HCT116 (cell line): ENCODE measurements at regions not wholly inside any gene's neighbourhood (a gene's known extent, or its start where the extent isn't known, plus 50 kb on each side); places are given as distances from the start of the nearest gene placed in this dataset.
"Not testable (repeated sequence)": the region's sequence is repeated elsewhere in the genome, so short reads cannot be mapped to it uniquely, and the experiment has no call there.

Experiments
- ATAC-seq: fragments of 200-7000 bp; cut with Tn5 transposase; 2 replicates; pipeline ENCODE4 v1.9.1; 2020; ENCODE audit warnings: mild to moderate bottlenecking, moderate library complexity
- BruUV-seq: library from RNA; stranded (reverse); fragments of 400-500 nt; replicated peaks from 2 replicates; lab custom pipeline; 2021; lab: Mats Ljungman, UMichigan
- CTCF ChIA-PET: fragments of 300-600 bp; sonication (Branson Sonifier 250); formaldehyde crosslinking; loops from one replicate; lab custom pipeline; 2021; ENCODE audit warnings: antibody characterized with exemption; lab: Charles Lee
- POLR2A ChIA-PET: fragments of 300-600, 350-600 bp; sonication (Branson Sonifier 250); formaldehyde crosslinking; loops from one replicate; lab custom pipeline; 2021; ENCODE audit warnings: antibody characterized with exemption; lab: Charles Lee
- RAD21 ChIA-PET, 2 experiments: fragments of 300-600 bp; sonication (Branson Sonifier 250); formaldehyde crosslinking; loops; one replicate each; lab custom pipeline; 2023; ENCODE audit warnings: low total read pairs in 2 of 2; ENCODE audit not compliant: uncharacterized antibody in 2 of 2, unreplicated experiment in 2 of 2, low non-redundant PET in 1 of 2; lab: Charles Lee
- DNase-seq: peaks from one replicate; pipeline ENCODE4 v3.0.0-alpha.2; 2010; ENCODE audit warnings: low read depth, low spot score
- H2AFZ ChIP-seq: fragments of 200-600 bp; shearing (Covaris generic), sonication (generic); 2 replicates; pipeline ENCODE4 v1.6.1; 2017; ENCODE audit warnings: low read depth, mixed run types, mixed read lengths, antibody characterized with exemption, low read length; ENCODE audit not compliant: poor library complexity, severe bottlenecking
- H3K27ac ChIP-seq: 2 replicates; pipeline ENCODE4 v1.5.1; 2012; ENCODE audit warnings: low read depth, low read length
- H3K27me3 ChIP-seq: fragments of 200-600 bp; sonication (generic); 2 replicates; pipeline ENCODE4 v1.6.1; 2016; ENCODE audit warnings: mixed run types, low read length, mixed read lengths; ENCODE audit not compliant: insufficient read depth
- H3K36me3 ChIP-seq, 2 experiments: fragments of 200-500 bp in 1 of 2; fragments of 200-600 bp in 1 of 2; sonication (Bioruptor generic) in 1 of 2; sonication (generic) in 1 of 2; 2 replicates each; pipeline versions ENCODE4 v1.5.1 to v1.6.1; 2014 to 2016; ENCODE audit warnings: low read length in 2 of 2, inconsistent platforms in 1 of 2, mixed read lengths in 1 of 2, mixed run types in 1 of 2; ENCODE audit not compliant: insufficient read depth in 2 of 2, control insufficient read depth in 1 of 2
- H3K4me1 ChIP-seq, 2 experiments: fragments of 200-600 bp in 1 of 2; sonication (generic) in 1 of 2; 2 replicates each; pipeline versions ENCODE4 v1.5.1 to v1.6.1; 2012 to 2017; ENCODE audit warnings: low read length in 2 of 2, inconsistent platforms in 1 of 2, mild to moderate bottlenecking in 1 of 2, mixed read lengths in 1 of 2, mixed run types in 1 of 2, moderate library complexity in 1 of 2; ENCODE audit not compliant: insufficient read depth in 2 of 2, control insufficient read depth in 1 of 2
- H3K4me2 ChIP-seq: fragments of 200-600 bp; sonication (generic); 2 replicates; pipeline ENCODE4 v1.6.1; 2017; ENCODE audit warnings: mixed run types, low read length, mixed read lengths
- H3K4me3 ChIP-seq, 2 experiments: fragments of 200-600 bp in 1 of 2; sonication (generic) in 1 of 2; replicated peaks in 1 of 2; 2 replicates each; pipeline ENCODE4 v1.5.1; 2011 to 2016; ENCODE audit warnings: low read length in 2 of 2, control low read depth in 1 of 2, low read depth in 1 of 2, mild to moderate bottlenecking in 1 of 2, mixed read lengths in 1 of 2, mixed run types in 1 of 2
- H3K79me2 ChIP-seq: fragments of 200-600 bp; sonication (generic); 2 replicates; pipeline ENCODE4 v1.6.1; 2017; ENCODE audit warnings: mild to moderate bottlenecking, mixed run types, low read length, moderate library complexity, mixed read lengths; ENCODE audit not compliant: insufficient read depth
- H3K9ac ChIP-seq: fragments of 200-600 bp; sonication (generic); 2 replicates; pipeline ENCODE4 v1.6.1; 2016; ENCODE audit warnings: low read length, mixed read lengths
- H3K9me2 ChIP-seq: fragments of 200-600 bp; sonication (generic), shearing (Covaris generic); 2 replicates; pipeline ENCODE4 v1.6.1; 2017; ENCODE audit warnings: mixed run types, mild to moderate bottlenecking, moderate library complexity; ENCODE audit not compliant: insufficient read depth
- H3K9me3 ChIP-seq, 2 experiments: fragments of 200-500 bp in 1 of 2; fragments of 200-600 bp in 1 of 2; sonication (Bioruptor generic) in 1 of 2; sonication (generic) in 1 of 2; 2 replicates each; pipeline ENCODE4 v1.6.1; 2014 to 2017; ENCODE audit warnings: low read length in 2 of 2, mixed read lengths in 2 of 2, inconsistent platforms in 1 of 2, low read depth in 1 of 2, mild to moderate bottlenecking in 1 of 2, mixed run types in 1 of 2, moderate library complexity in 1 of 2; ENCODE audit not compliant: control insufficient read depth in 1 of 2, insufficient read depth in 1 of 2
- H4K20me1 ChIP-seq: fragments of 200-600 bp; sonication (generic), shearing (Covaris generic); 2 replicates; pipeline ENCODE4 v1.6.1; 2017; ENCODE audit warnings: mixed run types, mild to moderate bottlenecking, moderate library complexity; ENCODE audit not compliant: insufficient read depth
- CBX3 ChIP-seq: IDR thresholded peaks from 2 replicates; pipeline ENCODE4 v1.6.1; 2012; ENCODE audit warnings: low read depth
- CEBPB ChIP-seq: IDR thresholded peaks from 2 replicates; pipeline ENCODE4 v1.6.1; 2012; ENCODE audit warnings: low read depth
- EGR1 ChIP-seq: IDR thresholded peaks from 2 replicates; pipeline ENCODE4 v1.6.1; 2012; ENCODE audit warnings: low read depth
- ELF1 ChIP-seq: IDR thresholded peaks from 2 replicates; pipeline ENCODE4 v1.6.1; 2012; ENCODE audit warnings: low read depth, borderline replicate concordance
- JUND ChIP-seq: IDR thresholded peaks from 2 replicates; pipeline ENCODE4 v1.6.1; 2012
- RAD21 ChIP-seq: IDR thresholded peaks from 2 replicates; pipeline ENCODE4 v1.6.1; 2012; ENCODE audit warnings: low read depth, mild to moderate bottlenecking
- SIN3A ChIP-seq: IDR thresholded peaks from 2 replicates; pipeline ENCODE4 v1.6.1; 2012; ENCODE audit warnings: low read depth
- SP1 ChIP-seq: IDR thresholded peaks from 2 replicates; pipeline ENCODE4 v1.6.1; 2012; ENCODE audit warnings: low read depth
- SRF ChIP-seq: IDR thresholded peaks from 2 replicates; pipeline ENCODE4 v1.6.1; 2012; ENCODE audit warnings: low read depth
- TCF7L2 ChIP-seq: IDR thresholded peaks from 2 replicates; pipeline ENCODE4 v1.7.0; 2011; ENCODE audit warnings: borderline replicate concordance, inconsistent platforms; ENCODE audit not compliant: insufficient read depth, insufficient read length; ENCODE audit errors: extremely low read depth
- YY1 ChIP-seq: IDR thresholded peaks from 2 replicates; pipeline ENCODE4 v1.6.1; 2011; ENCODE audit warnings: low read length, low read depth, moderate library complexity, mild to moderate bottlenecking; ENCODE audit not compliant: insufficient replicate concordance; ENCODE audit errors: extremely low read depth
- ZFX ChIP-seq: fragments of 450-650 bp; IDR thresholded peaks from 2 replicates; pipeline ENCODE4 v1.6.1; 2017
- ZNF274 ChIP-seq: fragments of 200-500 bp; sonication (Bioruptor generic); IDR thresholded peaks from 2 replicates; pipeline ENCODE4 v1.6.1; 2014; ENCODE audit warnings: mild to moderate bottlenecking, low read depth, low read length, inconsistent platforms
- intact Hi-C: fragments of 100-400 bp; cut with micrococcal nuclease; formaldehyde crosslinking; loops from 2 replicates; pipeline ENCODE4 v1.10.0; 2022
- TF ChIP-seq, protein P1 (sequence below): IDR thresholded peaks from 2 replicates; pipeline ENCODE4 v1.6.1; 2012; ENCODE audit warnings: low read depth
- TF ChIP-seq, protein P2 (sequence below): IDR thresholded peaks from 2 replicates; pipeline ENCODE4 v1.6.1; 2011; ENCODE audit warnings: mild to moderate bottlenecking, low read length, moderate library complexity; ENCODE audit not compliant: insufficient replicate concordance; ENCODE audit errors: extremely low read depth
- TF ChIP-seq, protein P3 (sequence below): IDR thresholded peaks from 2 replicates; pipeline ENCODE4 v1.6.1; 2012

DNA sequence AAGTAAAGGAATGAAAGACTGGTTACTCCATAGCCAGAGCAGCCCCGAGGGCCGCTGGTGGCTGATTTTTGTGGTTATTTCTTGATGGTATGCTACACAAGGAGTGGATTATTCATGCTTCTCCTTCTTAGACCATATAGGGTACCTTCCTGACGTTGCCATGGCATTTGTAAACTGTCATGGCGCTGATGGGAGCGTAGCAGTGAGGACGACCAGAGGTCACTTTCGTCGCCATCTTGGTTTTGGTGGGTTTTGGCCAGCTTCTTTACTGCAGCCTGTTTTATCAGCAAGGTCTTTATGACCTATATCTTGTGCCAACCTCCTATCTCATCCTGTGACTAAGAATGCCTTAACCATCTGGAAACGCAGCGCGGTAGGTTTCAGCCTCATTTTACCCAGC lies 1187.6 kb upstream of the AUTS2 start:
- intact Hi-C loops, POLR2A ChIA-PET, BruUV-seq: not testable (repeated sequence)

DNA sequence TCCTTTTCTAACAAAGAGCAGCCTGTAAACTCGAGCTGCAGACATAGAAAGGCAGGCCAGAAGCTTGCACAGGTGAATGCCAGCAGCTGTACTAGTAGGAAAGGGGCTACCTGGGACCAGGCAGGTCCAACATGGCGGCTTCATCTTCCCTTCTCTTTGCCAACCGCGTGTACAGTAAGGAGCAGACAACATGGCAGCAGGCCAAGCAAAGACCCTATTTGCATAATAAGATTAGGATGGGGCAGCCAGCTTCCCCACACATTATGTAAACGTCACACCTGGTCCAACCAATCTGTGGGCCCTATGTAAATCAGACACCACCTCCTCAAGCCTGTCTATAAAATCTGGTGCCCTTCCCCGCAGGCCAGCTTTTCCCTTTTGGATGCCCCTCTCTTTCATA lies 1186.5 kb upstream of the AUTS2 start:
- Histone ChIP-seq H3K4me3 (no peak overlapping the region), H4K20me1 (no peaks in the 10 kb centered on the region), H3K36me3 (no peaks in the 10 kb centered on the region), H3K4me1 (no peaks in the 10 kb centered on the region), H3K79me2 (no peaks in the 10 kb centered on the region), H3K27me3 (no peaks in the 10 kb centered on the region), H2AFZ (no peak overlapping the region), H3K9ac (no peak overlapping the region), H3K9me3 (peaks cover 3 to 9% of the 10 kb centered on the region in 2 experiments; a peak in 2 of 4 replicates), H3K4me2 (no peak overlapping the region), H3K27ac (no peak overlapping the region), H3K9me2 (no peaks in the 10 kb centered on the region)
- ChIA-PET CTCF (no interaction called here), POLR2A (no interaction called here), RAD21 (no interaction called here)
- ATAC-seq, result no peak
- TF ChIP-seq TCF7L2 (no peak), CEBPB (no peak), ZFX (no peak), YY1 (no peak), SIN3A (no peak), JUND (no peak), SRF (no peak), SP1 (no peak), RAD21 (no peak), CBX3 (no peak), ZNF274 (no peak), ELF1 (no peak), EGR1 (no peak)
- TF ChIP-seq, protein P1, sequence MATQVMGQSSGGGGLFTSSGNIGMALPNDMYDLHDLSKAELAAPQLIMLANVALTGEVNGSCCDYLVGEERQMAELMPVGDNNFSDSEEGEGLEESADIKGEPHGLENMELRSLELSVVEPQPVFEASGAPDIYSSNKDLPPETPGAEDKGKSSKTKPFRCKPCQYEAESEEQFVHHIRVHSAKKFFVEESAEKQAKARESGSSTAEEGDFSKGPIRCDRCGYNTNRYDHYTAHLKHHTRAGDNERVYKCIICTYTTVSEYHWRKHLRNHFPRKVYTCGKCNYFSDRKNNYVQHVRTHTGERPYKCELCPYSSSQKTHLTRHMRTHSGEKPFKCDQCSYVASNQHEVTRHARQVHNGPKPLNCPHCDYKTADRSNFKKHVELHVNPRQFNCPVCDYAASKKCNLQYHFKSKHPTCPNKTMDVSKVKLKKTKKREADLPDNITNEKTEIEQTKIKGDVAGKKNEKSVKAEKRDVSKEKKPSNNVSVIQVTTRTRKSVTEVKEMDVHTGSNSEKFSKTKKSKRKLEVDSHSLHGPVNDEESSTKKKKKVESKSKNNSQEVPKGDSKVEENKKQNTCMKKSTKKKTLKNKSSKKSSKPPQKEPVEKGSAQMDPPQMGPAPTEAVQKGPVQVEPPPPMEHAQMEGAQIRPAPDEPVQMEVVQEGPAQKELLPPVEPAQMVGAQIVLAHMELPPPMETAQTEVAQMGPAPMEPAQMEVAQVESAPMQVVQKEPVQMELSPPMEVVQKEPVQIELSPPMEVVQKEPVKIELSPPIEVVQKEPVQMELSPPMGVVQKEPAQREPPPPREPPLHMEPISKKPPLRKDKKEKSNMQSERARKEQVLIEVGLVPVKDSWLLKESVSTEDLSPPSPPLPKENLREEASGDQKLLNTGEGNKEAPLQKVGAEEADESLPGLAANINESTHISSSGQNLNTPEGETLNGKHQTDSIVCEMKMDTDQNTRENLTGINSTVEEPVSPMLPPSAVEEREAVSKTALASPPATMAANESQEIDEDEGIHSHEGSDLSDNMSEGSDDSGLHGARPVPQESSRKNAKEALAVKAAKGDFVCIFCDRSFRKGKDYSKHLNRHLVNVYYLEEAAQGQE, result no peak
- TF ChIP-seq, protein P2, sequence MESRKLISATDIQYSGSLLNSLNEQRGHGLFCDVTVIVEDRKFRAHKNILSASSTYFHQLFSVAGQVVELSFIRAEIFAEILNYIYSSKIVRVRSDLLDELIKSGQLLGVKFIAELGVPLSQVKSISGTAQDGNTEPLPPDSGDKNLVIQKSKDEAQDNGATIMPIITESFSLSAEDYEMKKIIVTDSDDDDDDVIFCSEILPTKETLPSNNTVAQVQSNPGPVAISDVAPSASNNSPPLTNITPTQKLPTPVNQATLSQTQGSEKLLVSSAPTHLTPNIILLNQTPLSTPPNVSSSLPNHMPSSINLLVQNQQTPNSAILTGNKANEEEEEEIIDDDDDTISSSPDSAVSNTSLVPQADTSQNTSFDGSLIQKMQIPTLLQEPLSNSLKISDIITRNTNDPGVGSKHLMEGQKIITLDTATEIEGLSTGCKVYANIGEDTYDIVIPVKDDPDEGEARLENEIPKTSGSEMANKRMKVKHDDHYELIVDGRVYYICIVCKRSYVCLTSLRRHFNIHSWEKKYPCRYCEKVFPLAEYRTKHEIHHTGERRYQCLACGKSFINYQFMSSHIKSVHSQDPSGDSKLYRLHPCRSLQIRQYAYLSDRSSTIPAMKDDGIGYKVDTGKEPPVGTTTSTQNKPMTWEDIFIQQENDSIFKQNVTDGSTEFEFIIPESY, result no peak
- TF ChIP-seq, protein P3, sequence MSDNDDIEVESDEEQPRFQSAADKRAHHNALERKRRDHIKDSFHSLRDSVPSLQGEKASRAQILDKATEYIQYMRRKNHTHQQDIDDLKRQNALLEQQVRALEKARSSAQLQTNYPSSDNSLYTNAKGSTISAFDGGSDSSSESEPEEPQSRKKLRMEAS, result no peak
- intact Hi-C loops, result no loop called here
- DNase-seq, result no peak
- BruUV-seq, result no TSS peak

More for the DNA sequence above, 1187.6 kb upstream of the AUTS2 start:
- H3K9me2 ChIP-seq, CTCF ChIA-PET, ATAC-seq, RAD21 ChIA-PET, H3K4me1 ChIP-seq, H3K27ac ChIP-seq, H3K4me3 ChIP-seq, H3K9ac ChIP-seq, H4K20me1 ChIP-seq, H3K9me3 ChIP-seq, H3K79me2 ChIP-seq, H3K27me3 ChIP-seq, H3K4me2 ChIP-seq, H3K36me3 ChIP-seq, H2AFZ ChIP-seq, DNase-seq: not testable (repeated sequence)
